Gastroesophageal sphincter (tissue), 4 donors: ENCODE measurements at regions not wholly inside any gene's neighbourhood (a gene's known extent, or its start where the extent isn't known, plus 50 kb on each side); places are given as distances from the start of the nearest gene placed in this dataset.

Experiments used
- ATAC-seq: fragments of 150-250 bp; one replicate; pipeline ENCODE4 v1.9.1; 2016; ENCODE audit warnings: mild to moderate bottlenecking, moderate library complexity
- H3K27ac ChIP-seq, 4 donors: fragments of 200-600 bp; sonication (generic) in 3 of 4; 1 replicate in 3 of 4; 2 replicates in 1 of 4; pipeline ENCODE4 v1.5.1; 2016 to 2019
- H3K27me3 ChIP-seq: fragments of 200-600 bp; sonication (generic); one replicate; pipeline ENCODE4 v1.5.1; 2019
- H3K36me3 ChIP-seq, 2 donors: fragments of 200-600 bp; sonication (generic); one replicate each; pipeline ENCODE4 v1.5.1; 2019; ENCODE audit warnings: control low read depth in 1 of 2
- H3K4me1 ChIP-seq, 3 donors: fragments of 200-600 bp; sonication (generic); 1 replicate in 2 of 3; 2 replicates in 1 of 3; pipeline ENCODE4 v1.5.1; 2016 to 2019; ENCODE audit warnings: control low read depth in 2 of 3
- H3K4me3 ChIP-seq, 2 donors: fragments of 200-600 bp; sonication (generic); one replicate each; pipeline ENCODE4 v1.5.1; 2019; ENCODE audit warnings: mild to moderate bottlenecking in 1 of 2, moderate library complexity in 1 of 2
- H3K9me3 ChIP-seq, 3 donors: fragments of 200-600 bp; sonication (generic); one replicate each; pipeline ENCODE4 v1.5.1; 2017 to 2019; ENCODE audit warnings: control low read depth in 2 of 3
- EP300 ChIP-seq: sonication (generic); formaldehyde crosslinking; IDR thresholded peaks from one replicate; pipeline ENCODE4 v1.6.1; 2017; ENCODE audit warnings: antibody characterized with exemption, mild to moderate bottlenecking
- POLR2A ChIP-seq, 2 donors: fragments of 450-650 bp; IDR thresholded peaks; one replicate each; pipeline ENCODE4 v1.6.1; 2017; ENCODE audit warnings: antibody characterized with exemption in 2 of 2, mild to moderate bottlenecking in 2 of 2, moderate library complexity in 1 of 2
- POLR2AphosphoS5 ChIP-seq: sonication (generic); formaldehyde crosslinking; IDR thresholded peaks from one replicate; pipeline ENCODE4 v1.6.1; 2017; ENCODE audit warnings: antibody characterized with exemption
- WGBS, 2 donors: methylation state at CpG; one replicate each; pipeline ENCODE4 v1.1.5; 2018; ENCODE audit warnings: low coverage in 1 of 2; 5-methylcytosine and 5-hydroxymethylcytosine counted together
- TF ChIP-seq, protein P1 (sequence below), 4 experiments: fragments of 200-600 bp in 2 of 4; fragments of 450-650 bp in 2 of 4; sonication (generic) in 1 of 4; IDR thresholded peaks; one replicate each; pipeline ENCODE4 v1.5.1; 2017 to 2019; ENCODE audit warnings: antibody characterized with exemption in 4 of 4, mild to moderate bottlenecking in 2 of 4, moderate library complexity in 2 of 4

DNA sequence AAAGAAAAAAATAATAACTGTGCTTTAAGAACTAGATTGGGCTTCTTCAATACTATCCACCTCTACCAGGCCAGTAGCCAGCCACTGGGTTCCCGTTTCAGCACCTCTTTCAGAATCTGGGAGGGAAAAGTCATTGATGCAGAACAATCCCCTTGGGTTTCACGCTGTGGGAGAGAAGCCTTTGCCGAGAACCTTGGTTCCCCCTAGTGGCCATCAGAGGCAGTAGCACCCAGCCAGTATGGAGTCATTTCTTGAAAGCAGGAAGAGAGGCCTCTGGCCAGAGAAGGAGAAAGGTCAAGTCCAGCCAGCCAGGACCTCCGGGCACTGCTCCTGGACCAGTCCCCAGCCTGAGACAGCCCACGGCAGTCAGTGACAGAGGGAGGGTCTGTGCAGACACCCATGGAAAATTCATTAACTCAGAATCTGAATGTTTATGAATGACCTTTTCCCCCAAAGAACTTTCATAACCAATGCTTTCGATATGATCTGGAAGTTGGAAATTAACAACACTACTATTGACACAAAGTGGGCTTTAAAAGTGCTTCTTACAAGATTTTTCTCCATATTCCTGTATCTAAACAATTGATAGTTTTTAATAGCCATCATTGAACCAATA is 51.2 kb upstream of the CDH5 start:
- Histone ChIP-seq H3K27ac (peak overlapping the region in 1 of 4 donors; percentile 22), H3K27me3 (no peaks in the 10 kb centered on the region), H3K9me3 (no peaks in the 10 kb centered on the region), H3K4me3 (no peak overlapping the region), H3K36me3 (no peaks in the 10 kb centered on the region), H3K4me1 (peaks cover 0 to 11% (median 0%) of the 10 kb centered on the region in 3 donors)
- 8 to 11% methylated on average over 4 to 5 of the region's 6 CpGs for WGBS, 2 donors
- TF ChIP-seq, protein P1, sequence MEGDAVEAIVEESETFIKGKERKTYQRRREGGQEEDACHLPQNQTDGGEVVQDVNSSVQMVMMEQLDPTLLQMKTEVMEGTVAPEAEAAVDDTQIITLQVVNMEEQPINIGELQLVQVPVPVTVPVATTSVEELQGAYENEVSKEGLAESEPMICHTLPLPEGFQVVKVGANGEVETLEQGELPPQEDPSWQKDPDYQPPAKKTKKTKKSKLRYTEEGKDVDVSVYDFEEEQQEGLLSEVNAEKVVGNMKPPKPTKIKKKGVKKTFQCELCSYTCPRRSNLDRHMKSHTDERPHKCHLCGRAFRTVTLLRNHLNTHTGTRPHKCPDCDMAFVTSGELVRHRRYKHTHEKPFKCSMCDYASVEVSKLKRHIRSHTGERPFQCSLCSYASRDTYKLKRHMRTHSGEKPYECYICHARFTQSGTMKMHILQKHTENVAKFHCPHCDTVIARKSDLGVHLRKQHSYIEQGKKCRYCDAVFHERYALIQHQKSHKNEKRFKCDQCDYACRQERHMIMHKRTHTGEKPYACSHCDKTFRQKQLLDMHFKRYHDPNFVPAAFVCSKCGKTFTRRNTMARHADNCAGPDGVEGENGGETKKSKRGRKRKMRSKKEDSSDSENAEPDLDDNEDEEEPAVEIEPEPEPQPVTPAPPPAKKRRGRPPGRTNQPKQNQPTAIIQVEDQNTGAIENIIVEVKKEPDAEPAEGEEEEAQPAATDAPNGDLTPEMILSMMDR (IDR thresholded peaks at IDR 0.05): peak in 3 of 4 experiments; percentile 88 to 96 (median 92)
- no peak for TF ChIP-seq POLR2AphosphoS5
- ATAC-seq: peak; percentile 85

DNA sequence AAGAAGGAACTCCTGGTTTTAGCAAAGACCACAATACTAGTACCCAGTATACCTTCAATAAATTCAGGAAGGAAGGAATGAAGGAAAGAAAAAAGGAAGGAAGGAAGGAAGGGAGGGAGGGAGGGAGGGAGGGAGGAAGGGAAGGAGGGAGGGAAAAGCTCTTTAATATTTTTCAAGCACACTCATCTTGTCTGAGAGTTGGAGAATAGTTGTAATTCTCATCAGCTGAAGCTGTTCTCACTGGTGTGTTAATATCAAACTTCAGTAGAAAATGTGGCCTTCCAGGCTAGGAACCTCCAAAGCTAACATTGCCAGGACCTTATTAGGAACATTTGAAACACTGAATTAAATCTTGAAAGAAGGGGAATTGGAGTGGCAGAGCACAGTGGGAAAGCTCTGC is 55.2 kb upstream of the CDH5 start:
- TF ChIP-seq POLR2AphosphoS5 (no peak), EP300 (no peak), POLR2A (IDR thresholded peaks at IDR 0.05) (no peak)
- TF ChIP-seq, protein P1 (IDR thresholded peaks at IDR 0.05): no peak
- no peak for ATAC-seq
- no peak overlapping the region for H3K27ac ChIP-seq
- H3K27me3 ChIP-seq: peaks cover 13% of the 10 kb centered on the region
- peaks cover 0 to 11% (median 0%) of the 10 kb centered on the region in 3 donors for H3K4me1 ChIP-seq
- H3K9me3 ChIP-seq: no peaks in the 10 kb centered on the region
- no peaks in the 10 kb centered on the region for H3K36me3 ChIP-seq
- no peak overlapping the region for H3K4me3 ChIP-seq

DNA sequence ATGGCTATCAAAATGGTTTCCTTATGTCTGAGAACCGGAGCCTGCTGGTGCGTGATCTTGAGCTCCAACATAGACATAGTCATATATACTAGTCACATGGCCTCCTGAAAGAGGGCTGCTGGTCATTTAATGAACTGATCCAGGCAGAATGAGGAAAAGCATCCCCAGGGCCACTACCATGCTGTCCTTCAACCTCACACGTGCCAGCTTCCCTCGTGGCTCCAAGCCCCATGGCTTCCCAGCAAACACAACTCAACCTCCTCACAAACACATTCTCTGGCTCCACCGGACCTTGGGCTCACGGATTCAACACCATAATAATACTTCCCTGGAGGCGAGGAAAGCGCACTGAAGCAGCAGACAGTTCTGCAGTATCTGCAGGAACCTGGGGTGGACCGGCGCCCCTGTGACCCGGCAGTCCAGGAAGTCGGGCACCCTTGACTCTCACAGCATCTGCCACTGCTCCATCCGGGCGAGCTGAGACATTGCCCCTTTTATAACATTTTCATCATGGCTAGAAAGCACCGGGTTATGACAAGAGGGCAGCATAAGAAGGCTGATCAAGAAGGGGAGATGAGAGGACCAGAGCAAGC is 57.2 kb upstream of the CDH5 start:
- H3K9me3 ChIP-seq: no peaks in the 10 kb centered on the region
- H3K27me3 ChIP-seq: peaks cover 29% of the 10 kb centered on the region
- no peaks in the 10 kb centered on the region for H3K4me1 ChIP-seq
- H3K27ac ChIP-seq: no peak overlapping the region
- no peak overlapping the region for H3K4me3 ChIP-seq
- TF ChIP-seq EP300: no peak
- no peak for ATAC-seq
- no peaks in the 10 kb centered on the region for H3K36me3 ChIP-seq
- 93 to 100% methylated on average over 2 to 3 of the region's 15 CpGs for WGBS, 2 donors

GRCh38 chr16:66308096-66308495 is 58.4 kb upstream of the CDH5 start:
- no peak for ATAC-seq

GRCh38 chr16:66306366-66307150 is 59.9 kb upstream of the CDH5 start:
- no peaks in the 10 kb centered on the region for H3K4me1 ChIP-seq
- H3K27ac ChIP-seq: no peak overlapping the region
- H3K4me3 ChIP-seq: no peak overlapping the region
- no peaks in the 10 kb centered on the region for H3K36me3 ChIP-seq
- 88 to 100% methylated on average over 2 to 5 of the region's 9 CpGs for WGBS, 2 donors
- peaks cover 40% of the 10 kb centered on the region for H3K27me3 ChIP-seq
- TF ChIP-seq POLR2AphosphoS5: no peak
- TF ChIP-seq, protein P1 (IDR thresholded peaks at IDR 0.05): no peak
- no peak for TF ChIP-seq EP300
- TF ChIP-seq POLR2A (IDR thresholded peaks at IDR 0.05): no peak
- ATAC-seq: no peak
- H3K9me3 ChIP-seq: no peaks in the 10 kb centered on the region

More at GRCh38 chr16:66308096-66308495, 58.4 kb upstream of the CDH5 start:
- Histone ChIP-seq H3K36me3 (no peaks in the 10 kb centered on the region), H3K9me3 (no peaks in the 10 kb centered on the region), H3K4me1 (no peaks in the 10 kb centered on the region), H3K4me3 (no peak overlapping the region), H3K27me3 (peaks cover 34% of the 10 kb centered on the region), H3K27ac (no peak overlapping the region)
- 84 to 100% methylated on average over 1 to 5 of the region's 5 CpGs for WGBS, 2 donors
- TF ChIP-seq POLR2AphosphoS5: no peak
- no peak for TF ChIP-seq POLR2A (IDR thresholded peaks at IDR 0.05)
- no peak for TF ChIP-seq EP300
- TF ChIP-seq, protein P1 (IDR thresholded peaks at IDR 0.05): no peak
